Activated T-cell treated with anti-CD3 and anti-CD28 coated beads, Interleukin-2, amount 50 U/mL, for 48 hours (primary cell): ENCODE measurements at regions not wholly inside any gene's neighbourhood (a gene's known extent, or its start where the extent isn't known, plus 50 kb on each side); places are given as distances from the start of the nearest gene placed in this dataset.

ENCODE experiments used
- DNase-seq, 2 experiments: peaks; one replicate each; pipeline ENCODE4 v3.0.0-alpha.2; 2020

DNA sequence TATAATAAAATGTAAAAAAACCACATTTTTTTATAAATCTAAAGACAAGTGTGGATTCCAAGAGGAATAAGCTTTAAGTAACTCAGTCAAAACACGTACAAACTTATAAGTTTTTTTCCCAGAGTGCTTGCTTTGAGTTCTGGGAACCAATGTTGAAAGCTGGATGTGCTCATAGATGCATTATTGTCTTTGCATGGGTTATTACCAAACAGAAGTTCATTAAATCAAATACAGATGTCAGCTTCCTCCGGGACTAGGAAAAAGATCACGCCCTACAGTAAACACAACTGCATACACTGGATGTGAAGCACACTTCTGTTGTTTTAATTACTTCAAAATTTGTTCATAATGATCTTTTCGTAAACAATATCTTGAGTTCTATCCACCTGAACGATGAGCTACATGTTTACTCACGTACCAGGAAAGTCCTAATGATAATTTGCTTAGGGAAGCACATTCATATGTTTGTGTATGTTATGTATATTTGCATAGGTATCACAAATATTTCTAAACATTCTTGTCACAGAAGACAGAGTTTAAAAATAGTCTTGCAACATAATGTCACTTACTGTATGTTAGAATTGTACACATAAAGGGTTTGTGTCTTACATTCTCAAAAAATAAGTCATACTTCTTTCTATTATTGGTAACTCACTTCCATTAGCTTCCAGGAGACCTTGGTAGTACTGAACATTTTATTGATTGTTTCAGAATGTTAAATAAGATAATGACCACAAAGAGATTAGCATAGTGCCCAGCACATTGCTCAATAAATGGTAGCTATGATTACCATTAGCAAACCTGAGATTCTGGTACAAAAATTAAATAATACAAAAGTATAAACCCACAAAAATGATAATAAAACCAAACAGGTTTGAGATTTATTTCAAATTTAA lies 427.4 kb downstream of the CETN3 start:
- DNase-seq = no peak

GRCh38 chr5:89981021-89981420 lies 428.5 kb downstream of the CETN3 start:
- no peak for DNase-seq

GRCh38 chr5:89973516-89973915 lies 436.0 kb downstream of the CETN3 start:
- no peak for DNase-seq

DNA sequence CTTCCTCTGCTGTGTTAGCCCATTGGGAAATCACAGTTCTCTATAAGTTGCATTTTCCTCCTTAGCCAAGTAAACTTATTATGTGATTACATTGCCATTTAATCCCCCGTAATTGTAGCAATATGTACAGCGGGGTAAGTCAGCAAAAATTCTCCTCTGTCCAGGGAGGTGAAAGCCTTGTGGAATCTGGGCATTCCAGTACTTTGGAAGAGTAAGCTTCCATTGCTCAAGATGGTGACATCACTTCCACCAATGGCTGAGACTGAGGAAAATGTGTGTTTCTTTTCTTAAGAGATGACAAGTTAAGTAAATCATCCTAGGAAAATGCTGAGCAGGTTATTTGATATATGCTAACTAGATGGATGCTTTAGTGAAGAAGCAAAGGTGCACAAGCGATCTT lies 436.7 kb downstream of the CETN3 start:
- DNase-seq = no peak

- no peak for DNase-seq
Measured at GRCh38 chr5:89968958-89969381, 440.6 kb downstream of the CETN3 start.

- no peak for DNase-seq
Measured at GRCh38 chr5:89967771-89968444, 441.6 kb downstream of the CETN3 start.

DNA sequence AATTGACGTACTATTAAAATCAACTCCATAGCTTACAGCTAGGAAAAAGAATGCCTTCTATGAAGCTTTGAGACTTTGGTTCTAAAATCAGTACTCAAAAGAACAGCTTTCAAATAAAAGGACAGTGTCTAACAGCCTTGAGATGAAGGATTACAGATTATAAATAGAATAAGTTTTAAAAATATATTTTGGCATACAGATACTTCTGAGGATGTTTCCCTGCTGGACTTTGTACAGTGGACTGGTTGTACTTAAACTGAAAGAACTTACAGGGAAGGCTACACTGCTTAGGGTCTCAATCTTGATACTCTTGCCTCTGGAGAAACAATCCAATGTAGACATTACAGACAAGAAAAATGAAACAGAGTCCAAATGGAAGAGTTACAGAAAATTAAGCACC lies 452.7 kb downstream of the CETN3 start:
- DNase-seq = no peak

DNA sequence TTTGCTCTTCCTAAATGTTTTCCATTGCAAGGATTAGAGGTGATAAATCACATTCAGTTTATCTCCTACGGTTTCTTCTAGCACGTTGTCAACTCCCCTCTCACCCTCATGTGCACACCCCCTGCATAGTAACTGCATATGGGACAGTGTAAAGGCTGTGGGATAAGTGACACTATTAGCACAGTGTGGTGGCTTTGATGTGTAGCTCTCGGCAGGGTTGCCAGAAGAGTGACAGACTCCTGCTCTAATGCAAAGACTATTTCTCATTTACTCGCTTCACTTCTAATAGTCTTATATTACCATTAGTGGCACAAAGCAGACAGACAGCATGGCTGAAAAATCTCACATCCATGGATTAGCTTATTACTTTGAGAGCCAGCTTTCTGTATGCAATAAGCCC lies 454.6 kb downstream of the CETN3 start:
- DNase-seq = no peak

GRCh38 chr5:89951876-89952275 lies 457.7 kb downstream of the CETN3 start:
- no peak for DNase-seq

- DNase-seq = no peak
Measured at GRCh38 chr5:89950234-89950633, 459.3 kb downstream of the CETN3 start.

- DNase-seq = no peak
Measured at GRCh38 chr5:89948977-89949376, 460.6 kb downstream of the CETN3 start.

GRCh38 chr5:89946916-89947315 lies 462.6 kb downstream of the CETN3 start:
- DNase-seq = no peak

GRCh38 chr5:89946508-89946907 lies 463.0 kb downstream of the CETN3 start:
- no peak for DNase-seq

DNA sequence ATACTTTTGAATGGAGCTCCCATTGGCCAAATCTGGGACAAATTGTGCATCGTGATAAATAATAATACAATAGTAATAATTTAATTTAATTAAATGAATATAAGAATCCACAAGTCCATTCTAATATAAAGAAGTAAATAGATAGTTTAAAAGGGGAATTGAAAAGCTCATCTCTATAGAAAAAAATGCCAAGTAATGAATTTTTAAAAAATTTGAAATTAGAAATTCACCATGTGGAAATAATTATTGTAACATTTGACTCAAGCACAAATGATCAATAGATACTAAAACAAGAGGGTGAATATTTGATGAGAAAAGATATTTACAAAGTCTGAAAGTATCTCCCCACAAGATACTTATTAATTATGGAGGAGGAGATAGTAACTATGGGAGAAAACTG lies 467.4 kb downstream of the CETN3 start:
- DNase-seq = no peak

DNA sequence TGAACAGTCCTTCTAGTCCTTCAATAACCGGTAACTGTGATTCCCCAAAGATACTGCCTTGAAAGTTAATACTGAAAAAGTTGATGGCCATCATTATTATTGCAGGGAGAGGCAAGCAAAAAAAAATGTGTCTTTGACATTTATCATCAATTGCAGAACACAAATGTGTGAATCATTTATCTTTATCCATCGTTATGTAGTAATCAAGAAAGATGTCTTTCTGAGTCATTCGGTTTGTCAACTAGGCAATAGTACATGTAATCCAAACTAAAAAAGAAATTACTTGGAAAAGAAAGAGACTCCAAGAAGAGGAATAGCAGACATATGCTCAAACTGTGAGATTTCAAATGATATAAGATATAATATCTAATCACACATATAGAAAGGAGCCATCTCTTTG lies 473.0 kb downstream of the CETN3 start:
- no peak for DNase-seq

GRCh38 chr5:89934069-89934468 lies 475.5 kb downstream of the CETN3 start:
- DNase-seq = no peak

DNA sequence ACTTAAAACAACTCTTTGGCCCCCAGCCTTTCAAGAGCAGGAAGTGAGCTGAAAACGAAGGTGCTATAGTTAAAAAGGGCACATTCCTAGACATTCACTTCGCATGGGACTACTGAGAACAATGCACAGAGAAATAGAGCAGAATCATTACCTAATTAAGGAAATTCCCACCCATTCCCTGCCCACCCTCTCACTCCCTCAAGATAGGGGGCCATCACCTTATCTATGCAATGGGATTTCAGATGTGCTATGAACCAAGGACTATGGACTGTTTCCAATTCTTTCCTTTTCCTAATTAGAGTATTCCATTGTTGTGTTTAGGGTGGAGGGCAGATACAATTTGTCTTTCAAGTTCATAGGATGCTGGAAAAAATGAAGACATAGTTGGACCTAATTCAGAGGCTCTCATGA lies 476.8 kb downstream of the CETN3 start:
- DNase-seq = no peak

DNA sequence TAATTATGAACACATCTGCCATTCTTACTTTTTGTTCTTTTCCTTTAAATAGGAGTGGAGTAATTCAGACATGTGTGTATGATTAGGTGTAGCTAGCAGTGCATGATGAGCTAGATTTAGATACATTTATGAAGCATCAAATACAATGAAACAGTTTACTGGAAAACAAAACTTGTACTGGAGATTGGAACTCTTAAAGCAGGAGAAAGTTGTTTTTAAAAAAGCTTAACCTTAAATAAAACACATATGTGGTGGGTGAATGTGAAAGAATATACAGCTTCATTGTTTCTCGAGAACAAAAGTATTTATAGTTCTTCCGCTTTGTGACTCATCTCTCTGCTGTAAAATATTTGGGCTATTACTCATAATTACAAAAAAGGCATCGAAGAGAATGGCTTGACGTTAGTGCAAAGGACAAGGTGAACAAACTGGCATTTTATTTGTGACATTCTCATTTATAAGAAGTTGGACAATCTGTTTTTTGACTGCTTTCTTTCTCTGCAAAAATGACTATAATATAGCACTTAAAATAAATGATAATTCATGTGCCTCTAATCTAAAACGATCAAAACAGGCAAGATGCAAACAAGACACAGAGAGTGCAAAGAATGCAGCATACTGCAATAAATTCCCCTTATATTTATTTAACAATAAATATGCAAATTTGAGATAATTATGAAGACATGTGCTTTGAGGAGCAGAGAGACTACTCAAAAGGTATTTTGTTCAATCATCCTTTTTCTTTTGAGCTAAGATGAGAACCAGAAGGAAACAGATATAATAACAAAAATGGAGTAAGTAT lies 478.8 kb downstream of the CETN3 start:
- no peak for DNase-seq

DNA sequence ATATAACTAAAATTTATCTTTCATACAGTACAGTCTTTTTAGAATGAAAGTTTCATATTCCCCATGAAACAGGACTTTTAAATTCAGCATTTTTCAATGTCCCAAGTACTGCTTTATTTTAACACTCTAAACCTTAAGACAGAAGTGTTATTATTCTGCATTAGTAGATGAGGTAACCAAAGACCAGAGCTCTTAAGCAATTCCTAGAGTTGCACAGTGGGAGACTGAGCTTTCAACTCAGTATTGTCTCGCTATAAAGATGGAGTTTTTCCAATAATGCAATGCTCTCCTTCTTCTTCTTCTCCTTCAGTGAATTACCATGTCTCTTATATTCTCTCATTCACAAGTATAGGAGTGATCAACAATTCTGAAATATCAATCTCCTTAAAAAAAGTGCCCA lies 479.7 kb downstream of the CETN3 start:
- DNase-seq = no peak

GRCh38 chr5:89929173-89929572 lies 480.4 kb downstream of the CETN3 start:
- DNase-seq = no peak

- DNase-seq = no peak
Measured at GRCh38 chr5:89922161-89922560, 487.4 kb downstream of the CETN3 start.

- no peak for DNase-seq
Measured at GRCh38 chr5:89917112-89917511, 492.4 kb downstream of the CETN3 start.

DNA sequence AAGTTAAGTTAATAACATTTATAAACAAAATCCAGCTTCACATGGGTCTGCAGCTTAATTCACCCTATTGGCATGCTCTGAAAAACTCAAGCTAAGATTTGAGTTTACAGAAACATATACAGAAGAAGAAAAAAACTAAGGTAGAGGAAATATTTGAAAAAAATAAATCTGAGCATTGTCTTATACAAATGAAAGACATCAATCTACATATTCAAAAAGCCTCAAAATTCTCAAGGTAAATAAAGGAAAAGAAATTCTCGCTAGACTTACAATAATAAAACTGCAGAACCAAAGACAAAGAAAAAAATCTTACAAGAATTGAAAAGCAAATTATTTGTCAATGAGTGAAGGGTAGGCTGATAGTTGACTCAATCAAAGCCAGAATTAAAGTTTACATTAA lies 493.4 kb downstream of the CETN3 start:
- no peak for DNase-seq

- DNase-seq = no peak
Measured at GRCh38 chr5:89908876-89909275, 500.7 kb downstream of the CETN3 start.
